NCI-H526 (cell line): ENCODE measurements at regions not wholly inside any gene's neighbourhood (a gene's known extent, or its start where the extent isn't known, plus 50 kb on each side); places are given as distances from the start of the nearest gene placed in this dataset.
A peak's percentile ranks its signal among the peaks of the same experiment; 100 is the strongest.
"Not testable (repeated sequence)": the region's sequence is repeated elsewhere in the genome, so short reads cannot be mapped to it uniquely, and the experiment has no call there.

Experiments
- DNase-seq, 2 experiments: peaks; one replicate each; lab custom pipeline; 2025; lab: John Stamatoyannopoulos, UW

- no peak for DNase-seq
Observed at GRCh38 chr4:143819029-143819428, 86.3 kb downstream of the GYPE start.

GRCh38 chr4:143817866-143818265 is 87.5 kb downstream of the GYPE start:
- not testable (repeated sequence) for DNase-seq

GRCh38 chr4:143815375-143815774 is 90.0 kb downstream of the GYPE start:
- not testable (repeated sequence) for DNase-seq

- DNase-seq: not testable (repeated sequence)
Observed at GRCh38 chr4:143813431-143814154, 91.8 kb downstream of the GYPE start.

GRCh38 chr4:143791693-143792092 is 91.2 kb upstream of the FREM3 start:
- not testable (repeated sequence) for DNase-seq

GRCh38 chr4:143790425-143790824 is 90.0 kb upstream of the FREM3 start:
- not testable (repeated sequence) for DNase-seq

- DNase-seq: not testable (repeated sequence)
Observed at GRCh38 chr4:143789618-143790017, 89.1 kb upstream of the FREM3 start.

GRCh38 chr4:143784567-143784966 is 84.1 kb upstream of the FREM3 start:
- DNase-seq: no peak

GRCh38 chr4:143782521-143782920 is 82.0 kb upstream of the FREM3 start:
- no peak for DNase-seq

- peak; percentile 49 to 79 for DNase-seq
Observed at GRCh38 chr4:143773998-143774895, 73.8 kb upstream of the FREM3 start.

GRCh38 chr4:143771269-143771668 is 70.8 kb upstream of the FREM3 start:
- DNase-seq: no peak

GRCh38 chr4:143768007-143768591 is 67.6 kb upstream of the FREM3 start:
- no peak for DNase-seq

- DNase-seq: no peak
Observed at GRCh38 chr4:143763587-143763986, 63.1 kb upstream of the FREM3 start.

- DNase-seq: no peak
Observed at GRCh38 chr4:143762511-143762910, 62.0 kb upstream of the FREM3 start.
